ENCODE measurements at regions not wholly inside any gene's neighbourhood (a gene's known extent, or its start where the extent isn't known, plus 50 kb on each side); places are given as distances from the start of the nearest gene placed in this dataset.

- TF ChIP-seq POLR2A (IDR thresholded peaks at IDR 0.05) (no peak), CTCF (IDR thresholded peaks at IDR 0.05 in 8 of 11, conservative IDR thresholded peaks at IDR 0.05 in 3 of 11) (no peak)
These were observed 156.1 kb upstream of the PRICKLE2 start for GRCh38 chr3:64381367-64381766.

Measured in spleen (tissue), 7 donors.